ENCODE measurements at regions not wholly inside any gene's neighbourhood (a gene's known extent, or its start where the extent isn't known, plus 50 kb on each side); places are given as distances from the start of the nearest gene placed in this dataset.
"Not testable (repeated sequence)": the region's sequence is repeated elsewhere in the genome, so short reads cannot be mapped to it uniquely, and the experiment has no call there.

- not testable (repeated sequence) for TF ChIP-seq POLR2A, CTCF (IDR thresholded peaks at IDR 0.05)
Measured at GRCh38 chr12:43193096-43193495, 358.9 kb downstream of the ADAMTS20 start.

Data from vagina (tissue), 2 donors.